Spleen (tissue), 11 donors: ENCODE measurements at regions not wholly inside any gene's neighbourhood (a gene's known extent, or its start where the extent isn't known, plus 50 kb on each side); places are given as distances from the start of the nearest gene placed in this dataset.

Experiments used
- DNase-seq: peaks from one replicate; pipeline ENCODE4 v3.0.0-alpha.2; 2020
- H3K27ac ChIP-seq, 8 donors: fragments of 200-600 bp; sonication (generic) in 7 of 8; 1 replicate in 4 of 8; 2 replicates in 4 of 8; pipeline versions ENCODE4 v1.5.0 to v1.8.0; 2016 to 2021; ENCODE audit warnings: inconsistent platforms in 4 of 8, mild to moderate bottlenecking in 4 of 8, moderate library complexity in 1 of 8
- H3K27me3 ChIP-seq, 7 donors: fragments of 200-600 bp; sonication (generic) in 6 of 7; replicated peaks in 1 of 7; 1 replicate in 4 of 7; 2 replicates in 3 of 7; pipeline versions ENCODE4 v1.5.0 to v1.8.0; 2016 to 2021; ENCODE audit warnings: inconsistent platforms in 3 of 7, mild to moderate bottlenecking in 1 of 7
- H3K36me3 ChIP-seq, 6 donors: fragments of 200-600 bp; sonication (generic) in 5 of 6; 1 replicate in 4 of 6; 2 replicates in 2 of 6; pipeline versions ENCODE4 v1.5.0 to v1.8.0; 2016 to 2021; ENCODE audit warnings: inconsistent platforms in 2 of 6
- H3K4me1 ChIP-seq, 6 donors: fragments of 200-600 bp; sonication (generic) in 5 of 6; 1 replicate in 3 of 6; 2 replicates in 3 of 6; pipeline versions ENCODE4 v1.5.0 to v1.8.0; 2016 to 2021; ENCODE audit warnings: inconsistent platforms in 3 of 6
- H3K4me3 ChIP-seq, 8 donors: fragments of 200-600 bp; sonication (generic) in 7 of 8; 1 replicate in 4 of 8; 2 replicates in 4 of 8; pipeline versions ENCODE4 v1.5.0 to v1.8.0; 2016 to 2021; ENCODE audit warnings: inconsistent platforms in 4 of 8, mild to moderate bottlenecking in 4 of 8, moderate library complexity in 2 of 8
- H3K9me3 ChIP-seq, 8 donors: fragments of 200-600 bp; sonication (generic) in 7 of 8; 1 replicate in 4 of 8; 2 replicates in 4 of 8; pipeline versions ENCODE4 v1.5.0 to v1.8.0; 2016 to 2021; ENCODE audit warnings: inconsistent platforms in 4 of 8
- CTCF ChIP-seq, 11 experiments: fragments of 200-600 bp in 7 of 11; fragments of 450-650 bp in 4 of 11; sonication (generic) in 4 of 11; IDR thresholded peaks in 8 of 11; conservative IDR thresholded peaks in 3 of 11; 1 replicate in 7 of 11; 2 replicates in 4 of 11; pipeline versions ENCODE4 v1.4.0 to v1.8.0; 2016 to 2021; ENCODE audit warnings: antibody characterized with exemption in 11 of 11, inconsistent platforms in 4 of 11, mild to moderate bottlenecking in 1 of 11
- POLR2A ChIP-seq, 3 donors: fragments of 450-650 bp; IDR thresholded peaks; one replicate each; pipeline ENCODE4 v1.5.1; 2017; ENCODE audit warnings: antibody characterized with exemption in 3 of 3, mild to moderate bottlenecking in 1 of 3
- POLR2AphosphoS5 ChIP-seq, 3 donors: sonication (generic); formaldehyde crosslinking; IDR thresholded peaks; one replicate each; pipeline ENCODE4 v1.5.1; 2017; ENCODE audit warnings: antibody characterized with exemption in 3 of 3
- WGBS, 5 donors: extraction: QIAGEN DNeasy Blood & Tissue Kit in 3 of 5; methylation state at CpG; one replicate each; pipeline versions ENCODE4 v1.1.5 to v1.1.7; 2013 to 2018; 5-methylcytosine and 5-hydroxymethylcytosine counted together
- intact Hi-C: fragments of 100-400 bp; cut with DNase I; formaldehyde crosslinking; loops from one replicate; pipeline ENCODE4 v1.15.0; 2023; ENCODE audit warnings: low total_unique reads
- donor health status: healthy with polysubstance abuse.
- donor health status: DM: no; HTN: no; CAD: no; lungs with moderate emphysema.
- donor health status: DM: no; HTN: no; CAD: no.
- donor health status: Bipolar disorder and iron deficiency.
- donor health status: healthy.
- donor health status: DM: no; HTN: no; CAD: no.
- donor health status: DM: yes; HTN: yes; CAD: no.

GRCh38 chr12:115207216-115207915, 523.4 kb upstream of the TBX3 start:
- 74 to 84% (median 76%) methylated on average over 6 of the region's 6 CpGs for whole genome bisulfite sequencing, 5 donors
- intact Hi-C loops: no loop called here
- DNase-seq: no peak

GRCh38 chr12:115206801-115207200, 522.8 kb upstream of the TBX3 start:
- Histone ChIP-seq H3K27me3 (no peaks in the 10 kb centered on the region), H3K27ac (no peak overlapping the region), H3K36me3 (no peaks in the 10 kb centered on the region), H3K4me1 (no peaks in the 10 kb centered on the region), H3K4me3 (no peak overlapping the region), H3K9me3 (no peaks in the 10 kb centered on the region)
- TF ChIP-seq POLR2AphosphoS5 (IDR thresholded peaks at IDR 0.05) (no peak), POLR2A (IDR thresholded peaks at IDR 0.05) (no peak), CTCF (IDR thresholded peaks at IDR 0.05 in 8 of 11, conservative IDR thresholded peaks at IDR 0.05 in 3 of 11) (no peak)
- no peak for DNase-seq
- intact Hi-C loops: no loop called here
- 80 to 91% (median 87%) methylated on average over 5 of the region's 5 CpGs for WGBS, 5 donors

More at GRCh38 chr12:115207216-115207915, 523.4 kb upstream of the TBX3 start:
- H3K4me1 ChIP-seq: no peaks in the 10 kb centered on the region
- H3K27me3 ChIP-seq: no peaks in the 10 kb centered on the region
- TF ChIP-seq CTCF (IDR thresholded peaks at IDR 0.05 in 8 of 11, conservative IDR thresholded peaks at IDR 0.05 in 3 of 11) (no peak), POLR2A (IDR thresholded peaks at IDR 0.05) (no peak), POLR2AphosphoS5 (IDR thresholded peaks at IDR 0.05) (no peak)
- no peak overlapping the region for H3K27ac ChIP-seq
- H3K4me3 ChIP-seq: no peak overlapping the region
- H3K36me3 ChIP-seq: no peaks in the 10 kb centered on the region
- H3K9me3 ChIP-seq: peaks cover 0 to 4% (median 0%) of the 10 kb centered on the region in 8 donors

DNA sequence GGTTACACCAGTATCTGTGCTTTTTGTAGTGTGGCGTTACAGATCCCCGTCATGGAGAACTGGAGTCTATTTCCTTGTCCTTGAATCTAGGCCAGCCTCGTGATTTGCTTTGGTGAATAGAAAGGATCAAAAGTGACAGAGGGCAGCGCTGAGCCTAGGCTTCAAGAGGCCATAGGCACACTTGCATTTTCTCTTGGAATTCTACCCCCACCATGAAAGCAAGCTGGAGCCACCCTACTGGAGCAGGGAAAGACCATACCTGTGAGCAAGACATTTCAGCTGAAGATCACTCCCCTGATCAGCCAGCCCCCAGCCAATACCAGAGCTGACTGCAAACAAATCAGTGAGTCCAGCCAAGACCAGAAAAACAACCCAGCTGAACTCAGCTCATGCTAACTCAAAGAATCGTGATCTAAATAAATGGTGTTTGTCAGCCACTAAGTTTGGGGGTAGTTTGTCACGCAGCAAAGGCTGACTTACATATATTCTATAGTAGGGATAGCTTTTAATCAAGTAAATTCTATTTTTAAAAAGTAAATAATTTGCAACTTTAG, 521.9 kb upstream of the TBX3 start:
- Histone ChIP-seq H3K4me3 (no peak overlapping the region), H3K27ac (no peak overlapping the region), H3K27me3 (no peaks in the 10 kb centered on the region), H3K36me3 (no peaks in the 10 kb centered on the region), H3K4me1 (no peaks in the 10 kb centered on the region), H3K9me3 (no peaks in the 10 kb centered on the region)
- TF ChIP-seq POLR2A (IDR thresholded peaks at IDR 0.05) (no peak), POLR2AphosphoS5 (IDR thresholded peaks at IDR 0.05) (no peak), CTCF (IDR thresholded peaks at IDR 0.05 in 8 of 11, conservative IDR thresholded peaks at IDR 0.05 in 3 of 11) (no peak)
- 52 to 65% (median 58%) methylated on average over 6 of the region's 6 CpGs for WGBS, 5 donors
- intact Hi-C loops: no loop called here
- DNase-seq: no peak

- intact Hi-C loops: no loop called here
Observed at GRCh38 chr12:115204957-115205754, 521.2 kb upstream of the TBX3 start.

More at GRCh38 chr12:115204957-115205754, 521.2 kb upstream of the TBX3 start:
- TF ChIP-seq POLR2AphosphoS5 (IDR thresholded peaks at IDR 0.05): no peak
- TF ChIP-seq POLR2A (IDR thresholded peaks at IDR 0.05): no peak
- TF ChIP-seq CTCF (IDR thresholded peaks at IDR 0.05 in 8 of 11, conservative IDR thresholded peaks at IDR 0.05 in 3 of 11): no peak
- H3K27me3 ChIP-seq: no peaks in the 10 kb centered on the region
- WGBS, 5 donors: 70 to 87% (median 79%) methylated on average over 10 of the region's 10 CpGs
- no peaks in the 10 kb centered on the region for H3K36me3 ChIP-seq
- no peak overlapping the region for H3K27ac ChIP-seq
- H3K9me3 ChIP-seq: no peaks in the 10 kb centered on the region
- no peaks in the 10 kb centered on the region for H3K4me1 ChIP-seq
- no peak for DNase-seq
- H3K4me3 ChIP-seq: no peak overlapping the region
